ENCODE measurements at regions not wholly inside any gene's neighbourhood (a gene's known extent, or its start where the extent isn't known, plus 50 kb on each side); places are given as distances from the start of the nearest gene placed in this dataset.

GRCh38 chr4:43410636-43411035, 518.1 kb downstream of the GRXCR1 start:
- TF ChIP-seq EZH2 (IDR thresholded peaks at IDR 0.05) = no peak
- no peak for TF ChIP-seq POLR2AphosphoS5 (IDR thresholded peaks at IDR 0.05; ENCODE audit: borderline replicate concordance, low read depth, low read length)
- no peak for TF ChIP-seq FOXP2 (optimal IDR thresholded peaks at IDR 0.05; ENCODE audit: control extremely low read depth, extremely low read length, insufficient read depth)

Measured in SK-N-MC (cell line).